Hematopoietic multipotent progenitor cell treated with erythropoietin and hydrocortisone succinate and interleukin-3 and kit ligand, for 6 days (in vitro differentiated cells): ENCODE measurements at regions not wholly inside any gene's neighbourhood (a gene's known extent, or its start where the extent isn't known, plus 50 kb on each side); places are given as distances from the start of the nearest gene placed in this dataset.

Experiments used
- DNase-seq: peaks from one replicate; pipeline ENCODE4 v3.0.0-alpha.2; 2015

- no peak for DNase-seq
Measured at GRCh38 chr10:33808475-33808874, 474.0 kb upstream of the NRP1 start.

GRCh38 chr10:33807531-33808359, 473.3 kb upstream of the NRP1 start:
- DNase-seq: no peak

DNA sequence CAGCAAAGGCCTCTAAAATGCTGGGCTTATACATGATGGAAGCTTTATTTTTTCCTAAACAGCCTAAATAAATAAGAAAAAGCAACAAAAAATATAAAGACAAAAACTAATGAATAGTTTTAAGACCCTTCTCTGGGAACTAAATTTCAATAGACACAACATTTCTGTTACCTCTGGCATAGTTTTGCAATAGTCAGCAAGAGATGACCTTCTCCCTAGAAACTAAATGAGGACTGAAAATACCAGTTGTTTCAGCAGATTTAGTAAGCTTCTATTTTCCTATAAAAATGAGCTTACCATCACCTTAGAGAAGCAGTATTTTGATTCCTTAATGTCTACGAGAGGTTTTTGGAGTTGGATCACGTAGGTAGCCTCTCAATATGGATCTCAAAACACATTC, 471.4 kb upstream of the NRP1 start:
- no peak for DNase-seq

- DNase-seq: no peak
Measured at GRCh38 chr10:33804584-33804983, 470.1 kb upstream of the NRP1 start.

GRCh38 chr10:33803248-33803647, 468.8 kb upstream of the NRP1 start:
- no peak for DNase-seq

DNA sequence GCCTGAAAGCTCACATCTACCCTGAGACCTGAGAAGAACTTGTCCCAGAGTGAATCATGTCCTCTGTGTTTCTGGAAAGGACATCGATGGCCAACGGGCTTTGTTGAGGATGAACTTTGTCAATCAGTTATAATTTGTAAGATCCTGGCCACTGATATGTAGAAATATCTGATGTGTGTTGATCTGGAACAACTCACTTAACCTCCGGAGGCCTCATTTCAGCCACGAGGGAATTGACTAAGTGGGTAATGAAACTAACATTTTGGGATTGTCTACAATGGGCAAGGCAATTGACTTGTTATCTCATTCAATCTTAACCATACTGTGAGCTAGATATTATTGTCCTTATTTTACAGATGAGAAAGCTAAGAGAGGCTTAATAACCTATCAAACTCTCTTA, 468.1 kb upstream of the NRP1 start:
- DNase-seq: no peak

- DNase-seq: no peak
Measured at GRCh38 chr10:33801705-33802104, 467.2 kb upstream of the NRP1 start.

- no peak for DNase-seq
Measured at GRCh38 chr10:33800986-33801385, 466.5 kb upstream of the NRP1 start.

DNA sequence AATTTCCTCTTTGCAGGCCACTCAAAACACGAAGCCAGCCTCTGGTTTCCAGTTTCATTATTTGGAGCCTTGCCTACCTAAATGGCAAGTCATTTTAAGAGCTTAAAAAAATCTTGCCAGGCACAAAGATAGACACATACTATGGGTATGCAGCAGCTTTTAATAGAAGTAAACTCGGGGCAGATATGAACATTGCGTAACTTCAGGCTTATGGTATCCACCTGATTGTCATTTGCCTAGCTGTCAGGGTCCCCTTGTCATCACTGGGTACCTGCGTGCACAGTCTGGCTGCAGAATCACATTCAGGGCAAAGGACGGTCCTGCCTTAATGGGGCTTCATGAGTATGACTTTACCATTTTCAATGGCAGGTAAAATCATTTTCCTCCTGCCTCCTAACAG, 466.1 kb upstream of the NRP1 start:
- no peak for DNase-seq

DNA sequence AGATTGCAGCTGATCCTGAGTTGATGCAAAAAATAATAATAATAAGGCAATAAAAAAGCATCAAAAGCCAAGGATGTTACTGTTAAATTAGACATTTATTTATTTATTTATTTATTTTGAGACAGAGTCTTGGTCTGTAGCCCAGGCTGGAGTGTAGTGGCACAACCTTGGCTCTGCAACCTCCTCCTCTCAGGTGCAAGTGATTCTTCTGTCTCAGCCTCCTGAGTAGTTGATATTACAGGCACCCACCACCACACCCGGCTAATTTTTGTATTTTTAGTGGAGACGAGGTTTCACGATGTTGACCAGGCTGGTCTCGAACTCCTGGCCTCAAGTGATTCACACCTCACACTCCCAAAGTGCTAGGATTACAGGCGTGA, 465.5 kb upstream of the NRP1 start:
- no peak for DNase-seq

GRCh38 chr10:33799281-33799943, 464.9 kb upstream of the NRP1 start:
- no peak for DNase-seq

DNA sequence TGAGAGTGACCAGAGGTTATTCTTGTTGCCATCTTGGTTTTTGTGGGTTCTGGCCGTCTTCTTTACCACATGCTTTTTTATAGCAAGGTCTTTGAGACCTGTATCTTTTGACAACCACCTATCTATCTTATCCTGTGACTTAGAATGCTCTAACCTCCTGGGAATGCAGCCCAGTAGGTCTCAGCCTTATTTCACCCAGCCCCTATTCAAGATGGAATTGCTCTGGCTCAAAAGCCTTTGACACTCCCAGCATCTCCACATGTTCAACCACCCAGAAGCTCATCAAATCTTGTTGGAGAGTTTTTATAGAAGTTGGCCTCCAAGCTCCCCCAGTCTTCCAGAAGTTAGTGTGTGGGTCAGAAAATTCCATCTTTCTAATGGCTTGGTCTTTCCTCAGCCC, 464.3 kb upstream of the NRP1 start:
- DNase-seq: no peak

GRCh38 chr10:33796680-33797079, 462.2 kb upstream of the NRP1 start:
- no peak for DNase-seq

GRCh38 chr10:33795529-33795928, 461.1 kb upstream of the NRP1 start:
- DNase-seq: no peak

DNA sequence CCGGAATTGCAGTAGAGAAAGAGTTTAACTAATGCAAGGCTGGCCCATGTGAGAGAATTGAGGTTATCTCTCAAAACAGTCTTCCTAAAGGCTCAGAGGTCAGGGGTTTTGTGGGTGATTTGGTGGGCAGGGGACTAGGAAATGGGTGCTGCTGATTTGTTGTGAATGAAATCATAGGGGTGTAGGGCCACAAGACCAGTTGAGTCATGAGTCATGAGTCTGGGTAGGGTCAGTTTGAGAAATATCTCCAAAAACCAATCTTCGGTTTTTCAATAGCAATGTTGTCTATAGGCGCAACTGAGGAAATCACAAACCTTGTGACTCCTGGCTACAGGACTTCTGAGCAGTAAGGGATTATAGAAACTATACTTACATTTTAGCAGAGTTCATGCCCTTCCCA, 460.0 kb upstream of the NRP1 start:
- no peak for DNase-seq

DNA sequence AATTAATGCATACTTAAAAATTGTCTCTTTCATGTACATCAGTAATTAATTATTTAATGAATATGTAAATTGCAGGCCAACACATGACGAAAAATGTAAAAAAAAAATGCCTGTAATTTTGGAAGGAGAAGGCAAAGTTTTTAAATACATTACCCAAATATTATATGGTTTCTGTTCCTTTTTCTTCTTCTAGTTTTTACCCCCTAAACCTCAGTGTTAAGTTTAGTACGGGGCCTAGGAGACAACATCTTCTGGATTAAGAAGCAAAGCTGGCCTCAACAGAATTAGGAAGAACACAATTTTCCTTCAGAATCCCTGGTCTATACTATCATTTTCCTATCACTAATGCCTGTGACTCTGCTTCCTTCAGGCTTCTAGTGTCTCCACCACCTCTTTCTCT, 459.3 kb upstream of the NRP1 start:
- DNase-seq: no peak

DNA sequence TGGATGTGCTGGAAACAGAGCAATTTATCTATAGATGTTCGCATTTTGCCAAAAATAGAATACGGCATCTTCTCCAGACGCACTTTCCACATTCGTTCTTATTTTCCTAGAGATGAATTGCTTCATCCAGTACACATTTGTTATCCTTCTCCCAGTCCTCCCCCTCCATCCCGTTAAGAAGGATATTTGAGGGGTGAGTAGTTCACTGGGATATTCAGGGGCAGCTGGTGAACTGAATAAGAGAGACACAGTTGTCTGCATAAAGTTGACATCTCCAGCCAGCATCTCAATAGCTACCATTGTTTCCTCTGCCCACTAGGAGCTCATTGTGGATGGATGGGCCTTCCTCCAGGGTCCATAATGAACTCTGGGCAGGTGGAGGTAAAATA, 456.8 kb upstream of the NRP1 start:
- no peak for DNase-seq

- no peak for DNase-seq
Measured at GRCh38 chr10:33790521-33791271, 456.2 kb upstream of the NRP1 start.

DNA sequence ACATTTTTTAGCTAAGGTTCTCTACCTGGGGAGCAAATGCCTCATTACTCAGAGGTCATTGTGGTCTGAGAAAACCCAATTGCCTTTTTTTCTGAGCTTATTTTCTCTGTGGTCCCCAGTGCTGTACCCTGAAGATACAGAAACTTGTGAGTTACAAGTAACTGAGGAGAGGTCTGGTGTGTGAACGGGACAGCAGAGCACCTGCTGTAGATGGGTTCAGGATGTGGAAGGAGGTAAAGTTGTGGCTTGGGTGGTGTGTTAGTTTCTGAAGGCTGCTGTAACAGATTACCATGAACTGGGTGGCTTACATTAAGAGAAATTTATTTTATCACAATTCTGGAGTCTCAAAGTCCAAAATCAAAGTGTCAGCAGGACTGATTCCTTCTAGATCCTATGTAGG, 449.1 kb upstream of the NRP1 start:
- no peak for DNase-seq

DNA sequence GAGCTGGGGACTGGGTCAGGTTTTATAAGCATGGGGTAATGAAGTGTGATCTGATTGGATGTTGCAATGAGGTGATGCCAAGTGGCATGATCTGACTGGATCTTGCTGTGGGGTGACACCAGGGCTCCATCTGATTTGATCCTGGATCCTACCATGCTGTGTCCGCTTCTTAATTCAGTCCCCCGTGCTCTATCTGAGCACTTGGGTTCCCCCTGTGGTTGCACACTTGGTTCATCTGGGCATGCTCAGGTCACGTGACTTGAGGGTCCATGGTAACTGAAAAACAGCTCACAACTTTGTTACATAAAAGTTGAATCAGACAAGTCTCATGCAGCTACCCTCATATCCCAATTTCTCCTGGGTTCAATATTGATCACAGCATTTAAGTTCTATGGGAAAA, 448.6 kb upstream of the NRP1 start:
- no peak for DNase-seq

GRCh38 chr10:33781606-33782395, 447.3 kb upstream of the NRP1 start:
- DNase-seq: no peak

DNA sequence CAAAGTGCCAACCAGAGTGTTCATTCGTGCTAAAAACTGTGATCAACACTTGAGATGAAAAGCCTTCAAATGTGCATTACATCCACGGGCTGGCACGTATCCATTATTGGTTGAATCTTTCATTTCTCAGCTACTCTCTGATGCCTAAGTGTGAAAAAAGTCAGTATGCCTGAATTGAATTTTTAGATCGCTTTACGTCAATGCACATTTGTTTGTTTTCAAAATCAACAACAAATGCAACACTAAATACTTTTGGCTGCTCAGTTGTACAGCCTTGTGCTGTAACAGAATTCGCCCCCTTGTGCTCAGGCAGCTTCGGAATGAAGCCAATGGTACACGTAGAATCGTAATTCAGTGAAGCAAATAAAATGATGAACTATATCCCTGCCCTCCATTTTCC, 446.5 kb upstream of the NRP1 start:
- DNase-seq: no peak

GRCh38 chr10:33777223-33777622, 442.8 kb upstream of the NRP1 start:
- no peak for DNase-seq
